ENCODE measurements at regions not wholly inside any gene's neighbourhood (a gene's known extent, or its start where the extent isn't known, plus 50 kb on each side); places are given as distances from the start of the nearest gene placed in this dataset.
"Not testable (repeated sequence)": the region's sequence is repeated elsewhere in the genome, so short reads cannot be mapped to it uniquely, and the experiment has no call there.

GRCh38 chr2:199033761-199034160 lies 424.0 kb downstream of the SATB2 start:
- intact Hi-C loops (cut with micrococcal nuclease): not testable (repeated sequence)

DNA sequence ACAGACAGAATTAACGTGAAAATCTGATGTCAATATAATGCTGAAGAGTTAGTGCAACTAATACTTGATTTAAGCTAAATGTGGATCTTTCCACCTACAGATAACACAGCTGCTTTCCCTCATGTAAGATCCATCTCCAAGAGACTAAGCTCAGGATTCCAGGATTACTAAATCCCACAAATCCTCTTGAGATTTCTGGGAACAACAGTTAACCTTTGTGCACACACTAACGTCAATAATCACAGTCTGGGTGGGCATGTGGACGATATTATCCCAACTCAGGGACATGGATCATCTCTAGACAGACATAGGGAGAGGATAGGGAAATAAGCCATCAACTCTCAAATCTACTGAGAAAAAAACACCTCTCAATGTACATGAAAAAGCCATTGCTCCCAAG lies 432.6 kb downstream of the SATB2 start:
- intact Hi-C loops (cut with micrococcal nuclease): no loop called here

GRCh38 chr2:199024224-199024623 lies 433.5 kb downstream of the SATB2 start:
- intact Hi-C loops (cut with micrococcal nuclease): no loop called here

DNA sequence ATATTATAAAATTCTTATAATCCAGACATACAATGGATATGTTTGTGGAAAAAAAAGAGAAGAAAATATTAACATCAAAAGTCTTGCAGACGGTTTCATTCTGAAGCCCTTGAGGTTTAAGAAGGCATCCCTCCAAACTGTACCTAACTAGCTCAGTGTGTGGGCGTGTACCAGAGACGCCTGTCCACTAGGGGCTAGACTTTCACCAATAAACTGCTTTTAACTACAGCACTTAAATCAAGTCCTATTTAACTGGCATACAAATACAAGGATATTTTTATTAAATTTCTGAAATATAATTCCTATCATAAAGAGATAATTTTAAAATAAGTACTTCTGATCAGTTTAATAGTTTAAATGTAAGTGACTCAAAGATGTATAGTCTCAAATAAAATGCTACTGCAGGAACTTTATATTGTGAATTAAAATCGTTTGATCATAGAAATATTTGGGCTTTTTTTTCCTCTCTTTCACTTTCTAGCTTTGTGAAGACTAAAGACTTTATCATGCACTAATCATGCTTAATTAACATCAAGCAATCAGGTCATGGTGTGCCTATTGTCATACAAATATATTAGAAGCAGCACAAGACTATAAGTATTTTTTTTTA lies 437.7 kb downstream of the SATB2 start:
- intact Hi-C loops (cut with micrococcal nuclease): no loop called here

- intact Hi-C loops (cut with micrococcal nuclease): no loop called here
Observed at GRCh38 chr2:199018826-199019225, 438.9 kb downstream of the SATB2 start.

DNA sequence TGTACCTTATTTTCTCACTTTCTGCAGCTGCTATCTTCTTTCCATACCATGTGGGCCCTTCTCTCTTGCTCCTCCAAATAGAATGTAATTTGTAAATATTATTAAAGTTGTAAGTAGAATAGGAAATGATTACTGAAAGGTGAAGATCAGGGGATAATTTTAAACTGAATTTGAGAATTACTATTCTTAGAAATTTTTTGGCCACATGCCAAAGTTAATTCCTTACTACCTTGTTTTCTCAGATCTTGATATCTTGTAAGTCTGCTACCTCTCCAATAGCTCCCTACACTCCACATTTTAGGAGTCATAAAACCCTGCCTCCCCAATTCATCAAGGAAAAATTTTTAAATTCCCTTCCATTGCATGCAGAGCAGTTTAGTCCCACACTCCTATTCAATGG lies 442.7 kb downstream of the SATB2 start:
- intact Hi-C loops (cut with micrococcal nuclease): no loop called here

DNA sequence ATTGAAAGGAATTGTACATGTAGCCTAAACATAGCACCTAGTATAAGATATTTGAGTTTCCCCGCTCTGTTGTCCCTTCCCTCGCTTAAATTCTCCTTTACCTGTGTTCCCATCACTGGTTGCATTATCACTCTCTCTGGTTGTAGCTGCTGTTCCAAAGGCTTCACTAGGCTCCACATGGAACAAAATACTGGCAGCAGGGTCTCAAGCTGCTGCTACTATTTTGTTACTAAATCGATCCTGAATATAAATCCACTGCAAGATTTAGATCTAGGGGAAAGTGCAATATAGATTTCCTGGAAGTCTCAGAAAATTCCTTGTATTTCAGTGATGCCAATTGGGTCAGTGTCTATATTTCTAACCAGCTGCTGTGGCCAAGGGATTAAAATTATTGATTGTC lies 443.5 kb downstream of the SATB2 start:
- intact Hi-C loops (cut with micrococcal nuclease): no loop called here

- intact Hi-C loops (cut with micrococcal nuclease): no loop called here
Observed at GRCh38 chr2:199011908-199012307, 445.8 kb downstream of the SATB2 start.

GRCh38 chr2:198994678-198995077 lies 463.1 kb downstream of the SATB2 start:
- intact Hi-C loops (cut with micrococcal nuclease): no loop called here

GRCh38 chr2:198991431-198991830 lies 466.3 kb downstream of the SATB2 start:
- intact Hi-C loops (cut with micrococcal nuclease): no loop called here

GRCh38 chr2:198975779-198976178 lies 482.0 kb downstream of the SATB2 start:
- intact Hi-C loops (cut with micrococcal nuclease): no loop called here

- intact Hi-C loops (cut with micrococcal nuclease): no loop called here
Observed at GRCh38 chr2:198973785-198974184, 484.0 kb downstream of the SATB2 start.

GRCh38 chr2:198973181-198973580 lies 484.6 kb downstream of the SATB2 start:
- intact Hi-C loops (cut with micrococcal nuclease): no loop called here

GRCh38 chr2:198968545-198968944 lies 489.2 kb downstream of the SATB2 start:
- intact Hi-C loops (cut with micrococcal nuclease): no loop called here

DNA sequence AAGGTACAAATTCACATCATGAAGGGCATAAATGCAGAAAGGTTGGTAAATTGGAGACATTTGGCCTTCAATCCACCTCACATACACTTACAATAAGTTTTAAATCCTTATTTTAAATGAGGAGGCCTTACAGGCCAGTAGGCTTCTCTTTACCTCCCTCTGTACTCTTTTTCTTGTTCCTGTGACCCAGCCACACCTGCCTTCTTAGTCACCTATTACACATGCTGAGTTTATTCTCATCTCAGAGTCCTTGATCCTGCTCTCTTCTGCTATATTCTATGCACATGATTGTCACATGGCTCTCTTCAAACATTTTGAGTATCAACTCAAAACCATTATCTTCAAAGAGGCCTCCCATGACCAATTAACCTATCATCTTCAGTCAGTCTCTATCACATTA lies 491.5 kb downstream of the SATB2 start:
- intact Hi-C loops (cut with micrococcal nuclease): no loop called here

DNA sequence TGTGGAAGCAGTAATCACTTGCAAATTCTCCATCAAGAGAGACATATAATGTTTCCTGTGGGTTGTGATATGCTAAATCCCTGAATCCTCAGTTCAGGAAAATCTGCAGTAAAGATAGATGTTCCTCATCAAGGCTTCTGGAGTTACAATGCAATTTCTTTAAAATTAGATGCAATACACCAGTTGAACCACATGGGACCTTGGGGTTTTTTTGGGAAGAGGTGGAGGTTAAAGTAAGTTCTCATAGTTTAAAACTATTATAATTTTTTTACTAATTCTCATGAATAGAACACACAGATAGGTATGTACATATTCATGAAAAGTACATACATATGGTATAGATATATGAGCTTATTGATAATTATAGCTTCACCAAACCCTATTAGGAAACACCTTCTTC lies 496.2 kb downstream of the SATB2 start:
- intact Hi-C loops (cut with micrococcal nuclease): no loop called here

DNA sequence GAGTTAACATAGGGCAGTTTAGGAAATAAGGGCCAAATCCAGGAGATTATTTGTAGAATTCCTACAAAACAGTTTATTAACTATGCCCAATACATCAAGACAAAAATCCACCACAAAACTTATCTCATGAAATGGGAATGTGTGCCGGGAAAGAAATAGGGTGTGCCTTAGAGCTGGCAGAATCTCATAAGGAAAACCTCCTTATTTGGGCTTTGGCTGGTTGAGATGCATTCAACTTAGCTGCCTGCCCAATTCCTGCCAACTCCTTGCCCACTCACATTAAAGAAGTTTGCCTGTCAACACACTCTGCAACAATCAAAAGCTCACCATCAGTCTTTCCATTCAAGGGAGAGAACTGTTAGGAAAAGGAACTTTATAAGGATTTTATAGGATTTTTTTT lies 500.6 kb downstream of the SATB2 start:
- intact Hi-C loops (cut with micrococcal nuclease): no loop called here

DNA sequence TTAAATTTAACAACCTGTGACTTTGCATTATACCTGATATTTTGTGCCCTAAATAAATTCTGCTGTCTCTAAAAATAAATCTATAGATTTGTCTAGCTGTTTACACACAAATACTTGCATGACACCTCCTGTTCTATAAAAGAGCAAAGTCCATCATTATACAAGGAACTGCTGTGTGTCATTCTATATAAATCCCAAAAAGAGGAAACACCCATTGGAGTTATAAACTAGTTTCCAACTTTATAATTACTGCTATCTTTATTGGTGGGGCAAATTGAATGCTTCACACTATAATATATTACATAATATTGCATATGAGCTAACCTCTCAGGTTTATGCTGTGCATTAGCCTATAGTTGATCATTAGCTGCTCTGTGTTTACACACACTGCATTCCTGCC lies 504.4 kb downstream of the SATB2 start:
- intact Hi-C loops (cut with micrococcal nuclease): no loop called here

DNA sequence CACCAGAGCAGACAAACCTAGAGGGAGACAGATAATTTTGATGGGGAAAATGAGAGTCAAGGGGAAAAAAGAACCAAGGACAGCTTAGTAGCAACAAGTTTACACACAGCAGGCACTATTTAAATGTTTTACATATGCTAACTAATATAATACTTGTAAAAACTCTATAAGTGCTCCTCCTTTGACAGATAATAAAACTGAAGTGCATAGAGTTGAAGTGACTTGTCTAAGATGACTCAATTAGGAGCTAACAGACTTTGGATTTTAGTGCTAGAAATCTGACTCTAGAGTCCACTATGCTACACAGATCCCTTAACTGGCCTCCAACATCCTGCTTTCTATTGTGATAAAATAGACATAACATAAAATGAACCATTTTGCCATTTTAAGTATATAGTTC lies 506.9 kb downstream of the SATB2 start:
- intact Hi-C loops (cut with micrococcal nuclease): no loop called here

GRCh38 chr2:198945496-198945895 lies 512.2 kb downstream of the SATB2 start:
- intact Hi-C loops (cut with micrococcal nuclease): no loop called here

DNA sequence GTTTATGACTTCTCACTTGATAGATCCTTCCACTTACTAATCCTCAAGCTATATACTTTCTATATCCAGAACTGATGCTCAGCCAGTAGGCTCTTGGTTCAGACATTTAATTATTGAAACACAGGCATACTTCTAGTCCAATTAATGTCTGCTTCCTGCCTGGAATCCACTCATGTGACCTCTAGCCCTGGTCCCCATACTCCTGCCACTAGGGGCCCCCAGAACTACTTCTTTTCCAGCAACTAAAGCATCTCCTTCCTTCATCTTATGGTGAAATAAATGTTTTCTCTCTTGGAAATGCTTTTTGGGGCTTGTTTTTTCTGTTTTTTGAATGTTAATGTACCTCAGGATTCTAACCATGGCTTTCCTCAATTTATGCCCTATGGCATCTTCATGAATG lies 527.6 kb downstream of the SATB2 start:
- intact Hi-C loops (cut with micrococcal nuclease): no loop called here

- intact Hi-C loops (cut with micrococcal nuclease): loop anchor here (5.0 kb wide), 1 partner anchor 479 kb away; no protein-coding TSS in a partner anchor
Observed at GRCh38 chr2:198928026-198928425, 529.7 kb downstream of the SATB2 start.

- intact Hi-C loops (cut with micrococcal nuclease): no loop called here
Observed at GRCh38 chr2:198917926-198918720, 539.6 kb downstream of the SATB2 start.

All from T-helper 1 cell treated with Interleukin-12 subunit alpha and Interleukin-12 subunit beta and Interleukin-4 antibody, amounts not matched to agents 30 ng/mL and 1 ng/mL, for 36 hours (primary cell).